Activated CD4-positive, alpha-beta T cell treated with anti-CD3 and anti-CD28 coated beads, Interleukin-2, amount 50 U/mL, for 24 hours (primary cell): ENCODE measurements at regions not wholly inside any gene's neighbourhood (a gene's known extent, or its start where the extent isn't known, plus 50 kb on each side); places are given as distances from the start of the nearest gene placed in this dataset.
"Not testable (repeated sequence)": the region's sequence is repeated elsewhere in the genome, so short reads cannot be mapped to it uniquely, and the experiment has no call there.

Experiments
- DNase-seq, 2 donors: peaks; one replicate each; pipeline ENCODE4 v3.0.0-alpha.2; 2020; ENCODE audit warnings: low read depth in 1 of 2, low spot score in 1 of 2

- no peak for DNase-seq
These were observed 87.3 kb upstream of the ABCC4 start for GRCh38 chr13:95388420-95389079.

DNA sequence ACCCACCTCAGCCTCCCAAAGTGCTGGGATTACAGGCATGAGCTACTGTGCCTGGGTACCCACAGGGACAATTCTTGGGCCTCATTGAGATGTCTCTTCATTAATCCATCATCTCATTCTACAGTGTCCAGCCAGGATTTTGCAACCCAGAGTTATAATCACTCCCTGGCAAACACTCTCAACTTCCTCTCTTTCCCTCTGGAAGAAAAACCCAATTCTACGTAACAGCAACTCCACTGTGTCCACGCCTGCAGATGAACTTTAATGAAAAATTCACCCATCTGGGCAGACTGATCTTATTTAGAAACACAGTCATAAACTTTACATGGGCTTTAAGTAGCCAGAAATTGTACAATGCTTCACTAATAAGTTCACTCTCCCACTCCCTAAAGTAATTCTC lies 90.1 kb upstream of the ABCC4 start:
- DNase-seq, result no peak

DNA sequence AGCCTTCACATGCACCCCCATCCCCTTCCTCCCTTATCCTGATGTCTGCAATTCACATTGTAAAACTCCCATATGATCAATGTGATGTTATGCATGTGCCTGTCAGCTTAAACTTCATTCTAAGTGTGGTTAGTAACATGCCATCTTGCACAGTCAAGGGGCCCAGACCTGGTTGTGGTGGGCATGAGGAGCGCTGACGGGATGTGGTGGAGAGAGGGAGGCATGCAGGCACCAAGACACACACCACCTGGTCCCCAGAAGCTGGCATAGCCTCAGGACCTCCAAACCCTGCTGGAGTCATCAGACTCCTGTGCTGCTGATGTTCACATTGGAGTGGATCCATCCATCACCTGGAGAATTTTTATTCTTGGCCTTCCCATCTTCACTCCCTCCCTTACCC lies 90.5 kb upstream of the ABCC4 start:
- DNase-seq, result no peak

- DNase-seq, result no peak
These were observed 91.3 kb upstream of the ABCC4 start for GRCh38 chr13:95392597-95392996.

DNA sequence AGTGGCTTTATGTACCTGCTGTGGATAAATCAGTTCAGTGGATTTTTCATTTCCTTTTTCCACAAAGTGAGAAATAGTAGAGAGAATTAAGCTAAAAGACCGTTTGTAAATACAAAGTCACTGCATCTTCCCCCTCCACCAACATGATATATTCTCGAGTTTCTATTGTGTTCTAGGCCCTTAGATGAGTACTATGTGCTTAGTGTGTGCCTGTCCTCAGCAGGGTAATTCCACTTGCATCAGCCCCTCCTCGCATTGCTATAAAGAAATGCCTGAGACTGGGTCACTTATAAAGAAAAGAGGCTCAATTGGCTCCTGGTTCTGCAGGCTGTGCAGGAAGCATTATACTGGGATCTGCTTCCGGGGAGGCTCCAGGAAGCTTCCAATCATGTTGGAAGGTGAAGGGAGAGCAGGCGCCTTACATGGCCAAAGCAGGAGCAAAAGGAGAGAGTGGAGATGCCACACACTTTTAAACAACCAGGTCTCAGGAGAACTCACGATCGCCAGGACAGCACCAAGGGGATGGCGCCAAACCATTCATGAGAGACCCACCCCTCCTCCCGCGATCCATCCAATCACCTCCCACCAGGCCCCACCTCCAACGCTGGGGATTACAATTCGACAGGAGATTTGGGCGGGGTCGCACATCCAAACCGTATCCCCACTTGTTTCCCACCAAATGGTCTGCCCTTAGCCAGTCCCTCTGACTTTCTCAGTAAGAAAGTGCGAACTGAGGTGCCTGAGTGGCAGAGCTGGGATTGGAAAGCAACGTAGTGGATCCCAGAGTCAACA lies 102.3 kb upstream of the ABCC4 start:
- DNase-seq, result peak in 1 of 2 donors; percentile 1

- peak; percentile 56 to 71 for DNase-seq
These were observed 103.1 kb upstream of the ABCC4 start for GRCh38 chr13:95404141-95404882.

- DNase-seq, result no peak
These were observed 104.9 kb upstream of the ABCC4 start for GRCh38 chr13:95406176-95406575.

- DNase-seq, result no peak
These were observed 110.3 kb upstream of the ABCC4 start for GRCh38 chr13:95411428-95412040.

GRCh38 chr13:95418946-95419345 lies 117.7 kb upstream of the ABCC4 start:
- DNase-seq, result no peak

DNA sequence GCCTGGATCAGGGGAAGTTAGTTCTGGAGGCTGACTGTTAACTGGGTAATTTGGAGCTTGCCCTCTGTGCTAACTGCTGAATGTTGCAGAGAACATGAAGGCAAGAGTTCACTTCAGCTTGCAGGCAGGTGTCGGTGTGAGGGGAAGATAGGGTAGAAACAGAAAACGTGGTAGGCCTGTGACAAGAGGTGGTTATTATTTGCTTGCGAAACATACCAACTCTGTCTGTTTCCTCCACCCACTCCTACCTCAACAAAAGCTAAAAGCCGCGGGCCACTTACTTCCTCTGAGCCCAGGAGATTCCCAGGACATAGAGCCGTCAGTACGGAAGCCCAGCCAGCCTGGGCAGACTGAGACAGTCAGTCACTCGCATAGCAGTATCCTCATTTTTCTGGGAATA lies 119.2 kb upstream of the ABCC4 start:
- no peak for DNase-seq

GRCh38 chr13:95426631-95427030 lies 125.4 kb upstream of the ABCC4 start:
- no peak for DNase-seq

GRCh38 chr13:95430525-95430924 lies 122.0 kb upstream of the CLDN10 start:
- not testable (repeated sequence) for DNase-seq

DNA sequence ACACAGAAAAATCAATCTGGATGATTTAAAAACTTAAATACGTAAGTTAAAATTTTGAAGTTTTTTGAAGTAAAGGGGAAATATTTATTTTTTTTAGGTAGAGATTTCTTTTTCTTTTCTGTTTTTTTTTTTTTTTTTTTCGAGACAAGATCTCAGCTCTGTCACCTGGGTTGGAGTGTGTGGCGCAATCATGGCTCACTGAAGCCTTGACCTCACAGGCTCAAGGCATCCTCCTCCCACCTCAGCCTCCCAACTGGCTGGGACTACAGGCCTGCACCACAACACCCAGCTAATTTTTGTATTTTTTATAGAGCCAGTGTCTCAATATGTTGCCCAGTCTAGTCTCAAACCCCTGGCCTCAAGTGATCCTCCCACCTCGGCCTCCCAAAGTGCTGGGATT lies 120.4 kb upstream of the CLDN10 start:
- DNase-seq, result no peak

GRCh38 chr13:95433537-95433936 lies 119.0 kb upstream of the CLDN10 start:
- DNase-seq, result no peak

DNA sequence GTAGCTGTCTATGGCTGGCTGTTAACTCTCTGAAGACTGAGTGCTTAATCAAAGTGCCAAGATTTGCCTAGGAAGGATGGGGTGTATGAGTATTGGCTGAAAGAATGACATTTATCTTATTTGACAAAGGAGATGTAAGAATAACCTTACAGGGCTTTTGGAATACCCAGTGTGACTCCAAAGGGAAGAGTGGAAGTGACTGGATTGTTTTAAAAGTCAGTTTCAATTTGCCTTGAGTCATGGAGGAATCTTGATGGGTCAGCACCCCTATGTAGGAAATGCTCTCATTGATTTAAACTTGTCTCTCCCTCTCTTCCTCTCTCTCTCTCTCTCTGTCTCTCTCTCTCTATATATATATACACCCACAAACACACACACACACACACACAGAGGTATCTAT lies 118.4 kb upstream of the CLDN10 start:
- no peak for DNase-seq

DNA sequence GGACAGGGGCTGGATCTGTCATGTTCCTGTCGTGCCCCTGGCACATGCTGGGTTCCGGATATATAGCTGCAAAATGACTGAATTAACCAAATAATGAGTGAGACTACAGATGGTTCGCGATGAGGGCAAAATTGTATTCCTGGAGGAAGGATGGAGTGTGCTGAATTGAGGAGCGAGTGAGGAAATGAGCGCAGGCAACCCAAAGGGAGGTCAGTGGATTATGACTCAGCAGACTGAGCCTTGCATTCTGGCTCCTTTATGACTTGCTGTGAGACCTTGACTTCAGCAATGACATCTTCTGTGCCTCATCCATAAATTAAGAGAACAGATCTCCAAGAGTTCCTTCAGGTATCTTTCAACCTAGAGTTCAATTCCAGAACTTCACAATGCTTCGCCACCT lies 115.0 kb upstream of the CLDN10 start:
- no peak for DNase-seq

DNA sequence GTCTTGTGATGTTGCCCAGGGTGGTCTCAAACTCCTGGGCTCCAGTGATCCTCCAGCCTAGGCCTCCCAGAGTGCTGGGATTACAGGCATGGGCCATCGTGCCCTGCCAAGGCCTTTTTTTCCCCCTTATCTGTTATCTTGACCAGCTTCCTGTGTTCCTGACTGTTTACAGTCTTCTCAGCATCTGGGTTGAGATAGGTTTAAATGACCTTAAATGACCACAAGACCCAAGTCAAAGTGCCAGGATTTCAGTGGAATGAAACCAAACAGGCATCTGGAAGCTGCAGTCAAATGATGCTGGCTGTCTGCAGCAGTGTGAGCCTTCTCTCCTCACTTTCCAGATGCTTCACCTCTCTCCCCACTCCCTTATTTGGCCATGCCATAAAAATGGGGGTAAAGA lies 114.2 kb upstream of the CLDN10 start:
- DNase-seq, result no peak

GRCh38 chr13:95440441-95441088 lies 112.0 kb upstream of the CLDN10 start:
- no peak for DNase-seq

DNA sequence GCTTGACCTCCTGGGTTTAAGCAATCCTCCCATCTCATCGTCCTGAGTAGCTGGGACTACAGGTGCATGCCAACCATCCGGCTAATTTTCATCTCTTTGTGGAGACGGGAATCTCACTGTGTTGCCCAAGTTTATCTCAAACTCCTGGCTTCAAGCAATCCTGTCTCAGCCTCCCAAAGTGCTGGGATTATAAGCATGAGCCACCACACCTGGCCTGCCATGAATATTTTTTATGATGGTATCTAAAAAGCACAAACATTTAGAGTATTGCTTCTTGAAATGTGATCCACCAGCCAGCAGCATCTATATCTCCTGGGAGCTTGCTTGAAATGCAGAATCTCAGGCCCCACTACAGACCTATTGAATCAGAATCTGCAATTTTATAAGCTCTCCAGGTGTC lies 111.2 kb upstream of the CLDN10 start:
- DNase-seq, result no peak

GRCh38 chr13:95444006-95444730 lies 108.4 kb upstream of the CLDN10 start:
- no peak for DNase-seq

- DNase-seq, result no peak
These were observed 107.4 kb upstream of the CLDN10 start for GRCh38 chr13:95445131-95445530.
